Erythroblast (primary cell): ENCODE measurements at regions not wholly inside any gene's neighbourhood (a gene's known extent, or its start where the extent isn't known, plus 50 kb on each side); places are given as distances from the start of the nearest gene placed in this dataset.
"Not testable (repeated sequence)": the region's sequence is repeated elsewhere in the genome, so short reads cannot be mapped to it uniquely, and the experiment has no call there.

Experiments
- DNase-seq, 2 experiments: peaks; one replicate each; lab custom pipeline; 2025; lab: John Stamatoyannopoulos, UW
- GATA1 ChIP-seq: IDR thresholded peaks from 2 replicates; pipeline ENCODE4 v1.6.1; 2011; ENCODE audit warnings: low read depth, mild to moderate bottlenecking, control low read depth, low read length, moderate library complexity
- POLR2A ChIP-seq: IDR thresholded peaks from 2 replicates; pipeline ENCODE4 v1.6.1; 2011; ENCODE audit warnings: mild to moderate bottlenecking, low read length

DNA sequence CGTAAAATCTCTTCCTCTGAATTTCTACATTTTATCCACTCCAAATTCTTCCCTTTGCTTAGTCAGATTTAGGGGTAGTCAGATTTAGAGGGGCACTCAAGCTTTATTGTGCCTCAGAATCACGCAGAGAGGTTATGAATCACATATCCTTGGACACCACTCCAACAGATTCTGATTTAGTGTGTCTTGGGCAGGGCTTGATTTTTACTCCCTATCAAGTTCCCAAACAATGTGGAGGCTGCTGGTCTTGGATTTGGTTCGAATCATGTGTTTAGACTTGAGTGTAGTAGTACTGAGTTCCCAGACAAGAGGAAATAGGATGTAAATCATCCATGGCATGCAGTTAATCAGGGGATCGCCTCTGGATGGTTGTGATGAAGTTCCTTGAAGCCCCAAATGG lies 298.1 kb upstream of the CLEC14A start:
- TF ChIP-seq GATA1 (no peak), POLR2A (no peak)

GRCh38 chr14:38553586-38553985 lies 297.7 kb upstream of the CLEC14A start:
- no peak for DNase-seq
- TF ChIP-seq POLR2A, result no peak
- TF ChIP-seq GATA1, result no peak

More for the DNA sequence above, 298.1 kb upstream of the CLEC14A start:
- no peak for DNase-seq

GRCh38 chr14:38549564-38549963 lies 293.7 kb upstream of the CLEC14A start:
- TF ChIP-seq GATA1 (no peak), POLR2A (no peak)
- DNase-seq, result no peak

- no peak for DNase-seq
- TF ChIP-seq GATA1, result no peak
- no peak for TF ChIP-seq POLR2A
Observed at GRCh38 chr14:38547961-38548490, 292.1 kb upstream of the CLEC14A start.

DNA sequence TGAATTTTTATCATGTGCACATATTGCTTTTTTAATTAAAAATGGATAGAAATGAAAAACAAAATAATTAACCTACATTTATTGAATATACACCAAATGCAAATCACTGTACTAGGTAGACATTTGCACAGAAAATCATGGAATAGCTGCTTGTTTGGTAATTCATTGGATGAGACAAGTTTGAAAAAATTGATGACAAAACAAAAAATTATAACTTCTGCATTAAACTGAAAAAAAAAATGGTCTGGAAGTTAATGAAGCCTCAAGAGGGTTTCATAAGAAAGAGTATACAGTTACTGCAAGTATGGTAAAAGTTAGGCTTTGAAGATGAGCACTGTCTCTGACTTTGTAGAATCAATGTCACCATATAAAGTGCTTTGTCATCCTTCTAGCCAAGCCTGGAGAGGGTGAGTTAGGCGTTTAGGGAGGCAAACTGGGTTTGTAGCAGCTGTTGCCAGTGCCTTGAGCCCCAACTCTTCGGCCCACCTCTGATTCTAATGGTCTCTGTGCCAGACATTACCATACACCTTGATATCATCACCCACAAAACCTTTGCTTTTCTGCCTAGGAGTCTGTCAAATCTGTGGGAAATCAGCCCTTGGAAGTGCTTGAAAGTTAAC lies 291.1 kb upstream of the CLEC14A start:
- no peak for DNase-seq
- TF ChIP-seq POLR2A (no peak), GATA1 (no peak)

GRCh38 chr14:38544776-38545175 lies 288.9 kb upstream of the CLEC14A start:
- TF ChIP-seq GATA1 (no peak), POLR2A (no peak)
- no peak for DNase-seq

DNA sequence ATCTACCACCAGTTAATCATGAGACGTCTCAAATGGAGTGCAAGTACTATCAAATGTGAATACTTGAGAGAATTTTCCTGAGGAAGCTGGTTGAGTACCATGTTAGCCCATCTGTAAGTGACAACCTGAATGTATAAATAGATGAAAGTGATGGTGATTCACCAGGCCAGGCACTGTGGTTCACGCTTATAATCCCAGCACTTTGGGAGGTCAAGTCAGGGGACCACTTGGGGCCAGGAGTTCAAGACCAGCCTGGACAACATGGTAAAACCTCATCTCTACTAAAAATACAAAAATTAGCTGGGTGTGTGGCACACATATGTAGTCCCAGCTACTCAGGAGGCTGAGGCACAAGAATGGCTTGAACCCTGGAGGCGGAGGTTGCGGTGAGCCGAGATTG lies 288.0 kb upstream of the CLEC14A start:
- DNase-seq, result not testable (repeated sequence)

GRCh38 chr14:38538053-38538452 lies 282.2 kb upstream of the CLEC14A start:
- DNase-seq, result not testable (repeated sequence)

- DNase-seq, result no peak
- TF ChIP-seq POLR2A (no peak), GATA1 (no peak)
Observed at GRCh38 chr14:38536376-38537038, 280.6 kb upstream of the CLEC14A start.

DNA sequence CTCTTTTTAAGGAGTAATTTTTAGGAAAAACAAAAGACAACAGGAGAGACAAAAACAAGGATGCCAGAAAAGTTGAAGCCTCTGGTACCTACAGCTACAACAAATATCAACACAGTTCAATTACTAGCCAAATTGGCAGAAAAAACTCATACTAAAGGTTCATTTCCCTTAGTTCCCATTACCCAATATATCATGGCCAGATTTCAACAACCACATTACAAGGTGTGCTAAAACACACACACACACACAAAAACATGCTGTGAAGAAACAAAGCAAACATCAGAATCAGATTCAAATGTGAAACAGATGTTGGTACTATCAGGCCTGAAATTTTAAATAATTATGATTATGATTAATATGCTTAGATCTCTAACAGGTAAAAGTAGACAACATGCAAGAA lies 272.7 kb upstream of the CLEC14A start:
- TF ChIP-seq POLR2A, result no peak
- no peak for TF ChIP-seq GATA1
- DNase-seq, result no peak

GRCh38 chr14:38527502-38527878 lies 271.6 kb upstream of the CLEC14A start:
- TF ChIP-seq GATA1 (no peak), POLR2A (no peak)
- DNase-seq, result no peak

- TF ChIP-seq GATA1 (no peak), POLR2A (no peak)
- DNase-seq, result no peak
Observed at GRCh38 chr14:38526826-38527501, 271.1 kb upstream of the CLEC14A start.

DNA sequence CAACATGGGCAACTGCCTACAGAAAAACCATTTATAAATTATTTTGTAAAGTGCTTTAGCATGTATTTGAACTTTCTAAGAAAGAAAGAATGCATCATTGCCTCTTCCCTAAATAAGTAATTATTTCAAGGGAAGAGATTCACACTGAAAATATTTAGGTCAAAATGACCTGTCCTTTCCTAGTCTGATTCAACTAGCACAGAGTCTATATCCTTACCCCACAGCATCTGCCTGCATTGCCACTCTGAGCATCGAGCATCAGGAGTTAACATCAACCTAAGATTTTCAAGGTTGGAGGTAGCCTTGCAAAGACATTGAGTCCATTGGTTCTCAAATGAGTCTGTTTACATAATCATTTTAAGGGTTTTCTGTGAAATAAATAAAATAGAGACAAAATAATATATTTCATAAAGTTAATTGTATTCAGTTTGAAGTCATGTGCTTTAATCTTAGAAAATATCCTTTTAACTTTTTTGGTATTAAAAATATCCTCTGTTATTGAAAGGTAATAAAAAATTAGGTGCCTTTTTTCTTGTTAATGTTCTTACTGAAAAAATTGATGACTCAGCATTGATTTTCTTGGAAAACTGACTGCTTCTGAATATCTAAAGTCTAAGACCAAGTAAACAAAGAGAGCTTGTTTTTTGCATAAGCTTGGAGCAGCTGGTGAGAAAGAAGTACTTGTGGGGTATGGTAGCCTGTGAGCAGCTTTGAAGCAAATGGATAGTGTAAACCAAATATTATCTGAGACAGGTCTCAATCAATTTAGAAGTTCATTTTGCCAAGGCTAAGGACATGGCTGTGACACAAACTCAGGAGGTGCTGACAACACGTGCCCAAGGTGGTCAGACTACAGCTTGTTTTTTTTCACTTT lies 269.0 kb upstream of the CLEC14A start:
- DNase-seq, result no peak

More for the DNA sequence above, 269.0 kb upstream of the CLEC14A start:
- no peak for TF ChIP-seq POLR2A
- TF ChIP-seq GATA1, result no peak
